ENCODE measurements at regions not wholly inside any gene's neighbourhood (a gene's known extent, or its start where the extent isn't known, plus 50 kb on each side); places are given as distances from the start of the nearest gene placed in this dataset.

DNA sequence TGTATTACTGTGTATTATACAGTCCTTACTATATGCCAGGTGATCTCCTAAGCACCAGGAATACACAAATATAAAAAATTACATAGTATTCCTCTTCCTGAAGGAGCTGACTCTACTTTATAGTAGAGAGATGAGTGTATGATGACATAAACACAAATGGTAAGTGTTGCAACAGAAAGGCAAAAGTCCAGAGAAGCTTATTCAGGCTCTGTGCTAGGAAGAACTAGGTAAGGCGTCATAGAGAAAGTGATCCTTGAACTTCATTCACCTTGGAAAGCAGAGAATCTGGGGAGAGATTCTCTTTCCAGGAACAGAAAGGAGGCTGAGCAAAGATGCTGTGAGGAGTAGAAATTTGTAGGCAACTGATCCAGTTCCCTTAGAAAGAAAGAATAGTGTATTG, 115.0 kb upstream of the KCNIP4 start:
- no peak overlapping the region for H3K4me3 ChIP-seq (ENCODE audit: low read depth, low read length)
- no peak for DNase-seq (ENCODE audit: low read depth)
- TF ChIP-seq CTCF (IDR thresholded peaks at IDR 0.05; ENCODE audit: insufficient read depth, low read length) = no peak

DNA sequence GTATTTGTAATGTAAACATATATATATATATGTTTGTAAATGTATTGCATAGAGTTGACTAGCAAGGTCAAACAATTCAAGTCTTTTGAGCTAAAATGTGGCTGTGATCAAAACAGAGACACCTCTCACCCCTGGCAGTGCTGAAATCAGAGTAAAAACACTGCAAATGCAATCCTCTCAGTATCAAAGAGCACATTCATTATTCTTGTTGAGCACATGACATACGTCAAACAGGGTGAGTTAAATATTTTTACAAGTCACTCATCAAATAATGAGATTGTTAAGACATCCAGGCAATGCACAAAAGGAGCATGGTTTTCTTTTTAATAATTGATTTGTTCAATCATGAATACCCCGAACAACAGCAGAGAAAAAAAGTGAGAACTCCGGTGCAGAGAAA, 114.1 kb upstream of the KCNIP4 start:
- no peak overlapping the region for H3K4me3 ChIP-seq (ENCODE audit: low read depth, low read length)
- no peak for DNase-seq (ENCODE audit: low read depth)
- no peak for TF ChIP-seq CTCF (IDR thresholded peaks at IDR 0.05; ENCODE audit: insufficient read depth, low read length)

GRCh38 chr4:22055954-22056353, 107.4 kb upstream of the KCNIP4 start:
- no peak for TF ChIP-seq CTCF (IDR thresholded peaks at IDR 0.05; ENCODE audit: insufficient read depth, low read length)
- no peak for DNase-seq (ENCODE audit: low read depth)
- H3K4me3 ChIP-seq (ENCODE audit: low read depth, low read length) = no peak overlapping the region

- TF ChIP-seq CTCF (IDR thresholded peaks at IDR 0.05; ENCODE audit: insufficient read depth, low read length) = no peak
- H3K4me3 ChIP-seq (ENCODE audit: low read depth, low read length) = no peak overlapping the region
These were observed 103.5 kb upstream of the KCNIP4 start for GRCh38 chr4:22052076-22052475.

GRCh38 chr4:22048323-22048722, 99.8 kb upstream of the KCNIP4 start:
- no peak for TF ChIP-seq CTCF (IDR thresholded peaks at IDR 0.05; ENCODE audit: insufficient read depth, low read length)
- H3K4me3 ChIP-seq (ENCODE audit: low read depth, low read length) = no peak overlapping the region
- no peak for DNase-seq (ENCODE audit: low read depth)

More at GRCh38 chr4:22052076-22052475, 103.5 kb upstream of the KCNIP4 start:
- DNase-seq (ENCODE audit: low read depth) = no peak

GRCh38 chr4:22047793-22048192, 99.2 kb upstream of the KCNIP4 start:
- DNase-seq (ENCODE audit: low read depth) = no peak
- no peak for TF ChIP-seq CTCF (IDR thresholded peaks at IDR 0.05; ENCODE audit: insufficient read depth, low read length)

DNA sequence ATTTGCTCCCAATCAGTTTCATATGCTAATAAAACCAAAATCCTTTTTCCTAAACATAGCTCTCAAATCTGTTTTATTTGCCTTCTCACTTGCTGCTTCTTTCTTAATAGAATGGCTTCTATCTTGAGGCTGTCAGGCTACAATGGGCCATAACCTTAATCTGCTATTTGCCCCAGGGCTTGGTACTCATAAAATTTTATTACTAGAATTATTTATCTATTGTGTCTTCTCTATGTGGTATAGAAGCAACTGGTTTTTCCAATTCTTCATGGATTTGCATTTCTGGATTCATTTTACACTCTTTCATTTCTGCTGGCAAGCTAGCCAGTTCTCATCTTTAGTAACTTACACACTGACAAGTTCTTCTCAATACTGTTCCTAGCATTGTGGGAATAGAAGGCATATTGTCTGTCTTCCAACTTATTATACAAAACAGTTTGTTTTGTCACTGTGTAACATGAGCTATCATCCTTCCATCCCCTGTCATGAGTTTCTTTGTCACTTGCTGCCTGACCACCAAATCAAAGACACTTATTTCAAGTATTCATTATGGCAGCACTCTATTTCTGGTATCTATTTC, 96.6 kb upstream of the KCNIP4 start:
- no peak for TF ChIP-seq CTCF (IDR thresholded peaks at IDR 0.05; ENCODE audit: insufficient read depth, low read length)
- H3K4me3 ChIP-seq (ENCODE audit: low read depth, low read length) = no peak overlapping the region
- DNase-seq (ENCODE audit: low read depth) = no peak

More at GRCh38 chr4:22047793-22048192, 99.2 kb upstream of the KCNIP4 start:
- H3K4me3 ChIP-seq (ENCODE audit: low read depth, low read length) = no peak overlapping the region
